Dermis blood vessel endothelial cell (primary cell): ENCODE measurements at regions not wholly inside any gene's neighbourhood (a gene's known extent, or its start where the extent isn't known, plus 50 kb on each side); places are given as distances from the start of the nearest gene placed in this dataset.
"Not testable (repeated sequence)": the region's sequence is repeated elsewhere in the genome, so short reads cannot be mapped to it uniquely, and the experiment has no call there.

Experiments used
- DNase-seq: peaks from one replicate; pipeline ENCODE4 v3.0.0; 2010

- DNase-seq = no peak
Observed at GRCh38 chr3:13193320-13194284, 120.4 kb upstream of the IQSEC1 start.

GRCh38 chr3:13192471-13193213 lies 119.4 kb upstream of the IQSEC1 start:
- peak; percentile 40 for DNase-seq

GRCh38 chr3:13191016-13191415 lies 117.8 kb upstream of the IQSEC1 start:
- DNase-seq = no peak

GRCh38 chr3:13190378-13190765 lies 117.1 kb upstream of the IQSEC1 start:
- no peak for DNase-seq

- DNase-seq = peak; percentile 70
Observed at GRCh38 chr3:13189639-13190377, 116.6 kb upstream of the IQSEC1 start.

- no peak for DNase-seq
Observed at GRCh38 chr3:13188975-13189374, 115.7 kb upstream of the IQSEC1 start.

GRCh38 chr3:13188181-13188779 lies 115.1 kb upstream of the IQSEC1 start:
- no peak for DNase-seq

GRCh38 chr3:13187593-13187992 lies 114.4 kb upstream of the IQSEC1 start:
- no peak for DNase-seq

GRCh38 chr3:13186435-13186815 lies 113.2 kb upstream of the IQSEC1 start:
- no peak for DNase-seq

- DNase-seq = no peak
Observed at GRCh38 chr3:13185737-13186434, 112.7 kb upstream of the IQSEC1 start.

GRCh38 chr3:13179582-13180210 lies 106.5 kb upstream of the IQSEC1 start:
- DNase-seq = not testable (repeated sequence)

- DNase-seq = no peak
Observed at GRCh38 chr3:13179181-13179580, 106.0 kb upstream of the IQSEC1 start.

GRCh38 chr3:13178107-13178506 lies 104.9 kb upstream of the IQSEC1 start:
- no peak for DNase-seq

- DNase-seq = no peak
Observed at GRCh38 chr3:13177641-13178040, 104.4 kb upstream of the IQSEC1 start.

- no peak for DNase-seq
Observed at GRCh38 chr3:13177236-13177635, 104.0 kb upstream of the IQSEC1 start.

GRCh38 chr3:13176445-13176844 lies 103.2 kb upstream of the IQSEC1 start:
- no peak for DNase-seq

GRCh38 chr3:13174803-13175135 lies 101.5 kb upstream of the IQSEC1 start:
- DNase-seq = no peak

- no peak for DNase-seq
Observed at GRCh38 chr3:13174011-13174802, 101.0 kb upstream of the IQSEC1 start.

GRCh38 chr3:13173186-13173585 lies 100.0 kb upstream of the IQSEC1 start:
- DNase-seq = no peak

- no peak for DNase-seq
Observed at GRCh38 chr3:13172644-13173013, 99.4 kb upstream of the IQSEC1 start.
